GM18861 (cell line): ENCODE measurements at regions not wholly inside any gene's neighbourhood (a gene's known extent, or its start where the extent isn't known, plus 50 kb on each side); places are given as distances from the start of the nearest gene placed in this dataset.
"Not testable (repeated sequence)": the region's sequence is repeated elsewhere in the genome, so short reads cannot be mapped to it uniquely, and the experiment has no call there.

ENCODE experiments used
- ATAC-seq: cut with Tn5 transposase; IDR thresholded peaks from one replicate; pipeline ENCODE4 v1.9.1; 2021; ENCODE audit not compliant: unreplicated experiment

DNA sequence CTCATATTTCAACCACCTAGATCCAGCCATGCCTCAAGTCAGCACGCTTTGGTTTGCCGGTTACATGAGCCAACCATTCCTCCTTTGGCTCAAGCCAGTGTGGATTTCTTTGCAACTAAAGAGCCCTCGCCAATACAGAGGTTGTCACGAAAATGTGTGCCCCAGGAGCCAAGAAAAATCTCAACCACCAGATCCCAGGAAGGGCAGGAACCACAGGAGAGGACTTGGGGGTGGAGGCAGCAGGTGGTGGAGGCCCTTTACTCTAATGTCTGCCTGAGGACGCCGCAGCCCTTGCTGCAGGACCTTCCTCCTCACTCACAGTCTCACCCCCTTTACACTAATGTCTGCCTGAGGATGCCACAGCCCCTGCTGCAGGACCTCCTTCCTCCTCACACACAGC, 144.8 kb upstream of the PHACTR3 start:
- no peak for ATAC-seq

DNA sequence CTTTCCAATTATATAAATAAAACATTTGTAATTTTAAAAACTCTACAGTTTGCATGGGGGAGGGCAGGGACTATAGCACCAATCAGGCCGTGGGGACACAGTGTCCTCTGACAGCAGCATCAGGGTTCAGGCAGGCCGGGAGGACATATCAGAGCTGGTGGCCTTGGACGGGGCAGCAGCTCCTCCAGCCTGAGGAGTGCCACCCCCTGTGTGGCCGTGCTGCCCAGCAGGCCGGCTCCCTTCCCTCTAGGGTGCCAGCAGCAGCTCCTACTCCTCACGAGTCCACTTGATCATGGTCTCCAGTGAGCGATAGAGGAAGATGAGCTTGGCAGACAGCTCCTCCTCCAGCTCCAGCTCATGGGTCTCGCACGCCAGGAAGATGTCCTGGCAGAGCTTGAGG, 144.0 kb upstream of the PHACTR3 start:
- ATAC-seq = no peak

DNA sequence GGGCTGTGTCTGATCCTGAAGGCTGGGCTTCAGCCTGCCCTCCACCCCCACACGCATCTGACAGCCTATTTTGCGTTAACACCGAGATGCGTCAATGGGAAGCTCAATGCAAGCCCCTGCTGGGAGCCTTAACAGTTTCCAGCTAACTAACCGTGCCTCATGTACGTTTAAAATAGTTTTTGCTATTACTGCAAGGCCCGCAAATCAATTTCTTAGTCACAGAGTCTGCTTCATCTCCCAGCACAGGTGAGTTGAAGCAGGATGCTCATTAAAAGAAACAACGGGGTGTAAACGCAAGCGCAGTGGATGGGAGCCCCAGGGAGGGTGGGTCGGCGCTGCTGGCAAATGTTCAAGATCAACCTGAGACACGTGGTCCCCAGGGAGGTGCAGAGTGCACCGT, 142.8 kb upstream of the PHACTR3 start:
- no peak for ATAC-seq

DNA sequence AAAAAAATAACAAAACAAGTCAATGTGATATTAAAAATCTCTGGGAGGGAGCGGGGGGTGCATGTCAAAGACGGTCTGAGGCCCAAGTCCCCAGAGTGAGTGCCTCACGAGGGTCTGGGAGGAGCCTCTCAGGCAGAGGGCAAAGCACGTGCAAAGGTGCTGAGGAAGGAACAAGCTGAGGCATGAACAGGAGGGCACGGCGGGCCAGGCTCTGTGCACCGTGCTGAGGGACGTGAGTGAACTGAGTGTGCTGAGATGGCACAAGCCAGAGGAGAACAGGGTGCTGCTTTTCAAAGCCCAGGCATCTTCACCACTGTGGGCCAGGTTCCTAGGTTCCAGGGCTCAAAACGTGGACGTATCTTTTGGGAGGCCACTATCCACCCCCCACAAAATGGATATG, 142.1 kb upstream of the PHACTR3 start:
- no peak for ATAC-seq

DNA sequence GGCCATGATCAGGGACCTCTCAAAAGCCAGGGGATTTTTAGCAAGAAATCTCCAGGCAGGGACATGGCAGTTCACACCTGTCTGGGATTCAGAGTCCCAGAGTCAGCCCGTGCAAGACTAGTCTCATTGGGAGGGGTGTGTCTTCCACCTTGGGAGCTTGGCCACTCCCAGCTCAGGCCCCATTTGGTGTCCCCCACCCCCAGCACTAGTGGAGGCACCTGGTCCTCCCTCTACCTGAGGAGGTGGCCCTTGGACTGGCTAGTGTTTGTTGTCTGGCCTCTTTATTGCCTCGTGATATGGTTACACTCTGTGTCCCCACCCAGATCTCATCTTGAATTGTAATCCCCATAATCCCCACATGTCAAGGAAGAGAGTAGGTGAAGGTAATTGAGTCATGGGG, 140.8 kb upstream of the PHACTR3 start:
- no peak for ATAC-seq

DNA sequence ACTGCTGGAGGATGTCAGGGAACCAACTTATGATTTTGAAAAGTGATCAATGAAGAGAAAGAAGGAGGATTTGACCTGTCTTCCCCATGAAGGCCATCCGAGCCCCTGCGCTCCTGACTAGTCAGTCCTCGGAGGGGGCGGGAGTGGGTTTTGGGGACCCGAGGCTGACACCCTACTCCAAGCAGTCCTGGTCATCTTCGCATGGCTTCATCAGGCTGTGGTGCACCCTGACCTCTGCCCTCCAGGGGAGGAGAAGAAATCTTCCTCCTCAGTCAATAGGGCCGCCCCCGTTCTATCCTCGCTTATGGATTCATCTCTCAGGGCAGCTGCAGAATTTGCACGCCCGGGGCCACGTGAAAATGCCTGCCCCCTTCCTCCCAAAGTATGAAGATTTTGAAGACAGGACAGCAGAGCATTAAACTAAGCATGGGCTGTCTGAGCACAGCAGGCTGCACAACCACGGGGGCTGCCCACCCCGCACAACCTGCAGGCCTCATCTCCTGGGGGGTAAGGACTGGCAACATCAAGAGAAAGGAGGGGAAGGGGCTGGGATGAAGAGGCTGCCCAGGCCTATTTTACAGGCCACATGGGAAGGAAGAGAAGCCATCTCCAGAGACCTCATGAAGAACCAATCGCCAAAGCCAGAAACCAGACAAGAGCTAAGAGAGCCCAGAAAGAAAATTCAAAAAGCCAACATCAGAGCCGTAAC, 138.1 kb upstream of the PHACTR3 start:
- ATAC-seq = no peak

DNA sequence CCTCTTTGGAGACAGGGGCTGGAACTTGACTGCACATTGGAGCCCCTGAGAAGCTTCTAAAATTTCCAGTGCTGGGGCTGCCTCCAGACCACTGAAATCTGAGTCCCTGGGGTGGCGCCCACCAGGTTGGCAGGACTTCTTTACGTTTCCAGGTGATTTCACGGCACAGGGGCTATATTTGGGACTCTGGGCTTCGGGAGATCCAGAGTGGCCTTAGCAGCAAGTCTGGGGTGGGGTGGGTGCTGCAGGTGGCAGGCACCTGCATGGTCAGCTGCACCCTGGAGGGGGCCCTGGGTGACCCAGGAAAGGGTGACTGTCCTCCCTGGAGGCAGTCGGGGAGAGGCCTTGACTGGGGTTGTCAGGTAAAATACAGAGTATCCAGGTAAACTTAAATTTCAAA, 135.5 kb upstream of the PHACTR3 start:
- ATAC-seq = no peak

DNA sequence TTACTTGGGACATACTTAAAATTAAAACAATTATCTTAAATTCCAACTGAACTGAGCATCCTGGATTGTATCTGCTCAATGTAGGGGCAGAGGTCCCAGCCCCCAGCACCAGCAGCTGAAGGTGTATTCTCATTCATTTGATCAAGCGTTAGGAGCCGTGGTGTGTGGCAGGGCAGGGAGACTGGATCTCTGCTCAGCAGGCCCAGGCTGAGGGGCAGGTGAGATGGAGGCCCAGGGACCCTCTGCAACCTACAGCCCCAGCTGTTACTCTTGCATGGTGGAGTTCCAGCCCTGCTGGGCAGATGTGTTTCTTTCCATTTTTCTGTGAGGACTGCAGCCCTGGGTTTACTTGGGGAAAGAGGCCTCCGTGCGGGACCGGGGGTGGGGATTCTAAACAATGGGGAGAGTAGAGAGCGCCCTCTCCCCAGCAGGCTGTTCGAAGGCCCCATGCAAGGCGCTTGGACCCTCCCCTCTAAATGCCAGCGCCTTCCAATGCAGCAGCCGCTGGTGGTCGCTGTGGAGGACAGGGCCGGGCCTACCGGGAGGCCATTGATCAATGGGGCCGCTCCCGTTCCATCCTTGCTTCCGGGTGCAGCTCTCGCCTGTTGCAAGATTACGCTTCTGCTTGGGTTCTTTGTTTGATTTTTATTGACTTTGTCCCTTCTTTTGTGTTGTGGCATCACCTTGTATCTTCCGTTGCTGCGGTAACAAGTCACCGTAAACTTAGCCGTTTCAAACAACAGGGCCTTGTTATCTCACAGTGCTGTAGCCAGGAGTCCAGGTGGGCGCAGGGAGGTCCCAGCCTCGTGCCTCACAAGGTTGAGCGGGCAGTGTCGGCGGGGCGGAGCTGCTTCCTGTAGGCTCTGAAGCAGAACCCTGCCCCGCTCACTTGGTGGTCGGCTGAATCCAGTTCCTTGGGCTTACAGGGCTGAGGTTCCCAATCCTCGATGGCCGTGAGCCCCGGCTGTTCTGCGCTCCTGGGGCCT, 134.8 kb upstream of the PHACTR3 start:
- no peak for ATAC-seq

DNA sequence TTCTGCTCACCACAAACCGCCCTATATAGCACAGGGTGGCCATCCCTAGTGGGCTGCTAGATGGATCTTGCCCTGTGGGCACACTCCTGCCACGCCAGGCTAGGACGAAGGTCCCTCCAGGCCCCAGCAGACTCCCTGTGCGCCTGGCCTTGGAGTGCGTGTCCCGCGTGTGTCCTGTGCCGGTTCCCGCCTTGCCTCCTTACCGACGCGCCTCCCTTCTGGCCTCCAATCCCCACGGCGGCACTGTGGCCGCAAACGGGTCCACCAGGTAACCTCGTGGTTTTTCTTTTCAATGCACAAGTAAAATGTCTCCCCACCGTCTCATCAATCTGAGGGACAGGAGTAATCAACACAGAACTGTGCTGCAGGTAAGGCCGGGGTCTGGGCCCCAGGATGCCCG, 133.8 kb upstream of the PHACTR3 start:
- ATAC-seq = no peak

DNA sequence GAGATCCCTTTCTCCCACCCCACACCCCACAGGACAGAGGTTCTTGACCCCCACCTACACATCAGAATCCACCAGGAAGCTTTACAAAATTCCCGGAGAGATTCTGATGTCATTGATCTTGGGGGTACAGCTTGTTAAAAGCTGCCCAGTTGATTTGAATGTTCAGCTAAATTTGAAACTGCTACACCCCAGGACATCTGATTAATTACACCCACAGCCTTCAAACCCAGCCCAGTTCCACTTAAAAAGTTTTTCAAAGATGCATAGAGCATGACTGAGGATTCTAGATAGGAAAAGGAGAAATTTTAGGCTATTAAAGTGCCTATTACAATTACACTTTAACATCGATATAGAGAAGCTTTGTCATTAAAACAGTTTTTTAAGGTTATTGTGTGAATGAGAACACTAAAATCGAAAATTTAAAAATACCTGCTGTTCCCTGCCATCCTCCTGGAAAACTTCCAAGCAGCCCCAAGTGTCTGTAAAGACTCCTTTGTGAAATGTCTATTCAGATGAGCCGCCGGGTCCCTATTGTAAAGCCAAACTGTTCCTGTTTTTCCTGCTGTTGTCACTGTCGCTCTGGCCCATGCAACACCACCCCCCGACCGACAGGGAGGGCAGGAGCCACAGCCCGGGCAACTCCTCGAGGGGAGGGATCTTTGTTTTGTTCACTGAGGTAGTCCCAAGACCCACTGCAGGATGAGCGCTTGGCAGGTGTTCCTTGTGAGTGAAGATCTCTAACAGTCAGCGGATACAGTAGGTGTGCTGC, 132.5 kb upstream of the PHACTR3 start:
- ATAC-seq = no peak

DNA sequence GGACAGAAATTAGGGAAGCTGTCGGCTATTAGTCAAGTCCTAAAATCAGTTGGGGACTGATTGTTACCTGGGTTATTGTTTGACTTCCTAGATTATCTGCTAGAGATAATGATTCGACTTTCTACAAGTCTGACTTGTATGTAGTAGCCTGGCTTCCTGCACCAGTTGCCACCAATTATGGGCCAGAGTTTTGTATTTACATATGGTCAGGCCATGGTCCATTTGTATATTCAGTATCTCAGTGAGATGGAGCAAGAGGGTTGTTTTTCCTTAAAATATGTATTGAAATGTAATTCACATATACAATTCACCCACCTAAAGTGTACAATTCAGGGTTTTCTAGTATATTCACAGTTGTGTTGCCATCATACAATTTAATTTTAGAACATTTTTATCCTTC, 130.6 kb upstream of the PHACTR3 start:
- ATAC-seq = no peak

DNA sequence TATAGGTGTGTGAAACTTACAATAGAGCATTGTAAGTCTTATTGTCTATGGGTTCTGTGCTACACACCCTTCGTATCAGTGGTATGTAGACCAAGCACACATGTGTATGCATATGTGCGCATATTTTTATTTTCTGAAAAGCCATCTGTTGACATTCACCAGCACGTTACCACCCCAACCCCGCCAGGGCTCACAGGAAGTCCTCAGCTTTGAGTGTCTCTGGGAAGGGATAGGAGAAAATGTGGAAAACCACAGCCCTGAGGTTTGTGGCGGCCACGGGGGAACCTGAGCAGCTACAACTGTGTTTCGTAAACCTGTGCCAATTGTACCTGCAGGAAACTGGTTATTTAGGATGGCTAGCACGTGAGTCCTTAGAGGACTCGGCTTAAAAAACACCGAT, 123.3 kb upstream of the PHACTR3 start:
- no peak for ATAC-seq

DNA sequence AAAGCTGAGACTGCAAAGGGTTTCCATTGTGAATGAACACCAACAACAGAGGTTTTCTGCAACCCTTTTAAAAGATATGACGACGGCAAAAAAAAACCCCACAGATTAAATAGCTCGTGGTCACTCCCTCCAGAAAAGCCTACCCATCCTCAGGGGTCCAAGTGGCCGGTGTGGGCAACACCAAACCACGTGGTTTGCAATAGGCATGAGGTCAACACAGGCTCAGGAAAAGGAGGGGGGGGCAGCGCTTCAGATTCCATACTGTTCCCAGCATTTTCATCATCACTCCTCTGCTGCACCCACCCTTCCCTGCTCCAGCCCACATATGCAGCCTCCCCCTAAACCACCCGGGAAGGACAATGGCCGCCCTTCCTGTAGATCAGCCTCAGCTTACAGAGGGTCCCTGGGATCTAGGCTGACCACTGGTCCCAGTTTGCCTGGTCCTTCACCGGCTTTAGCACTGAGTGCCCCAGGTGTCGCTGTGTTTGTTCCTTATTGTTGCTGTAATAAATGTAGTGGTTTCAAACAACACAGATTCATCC, 122.8 kb upstream of the PHACTR3 start:
- no peak for ATAC-seq

DNA sequence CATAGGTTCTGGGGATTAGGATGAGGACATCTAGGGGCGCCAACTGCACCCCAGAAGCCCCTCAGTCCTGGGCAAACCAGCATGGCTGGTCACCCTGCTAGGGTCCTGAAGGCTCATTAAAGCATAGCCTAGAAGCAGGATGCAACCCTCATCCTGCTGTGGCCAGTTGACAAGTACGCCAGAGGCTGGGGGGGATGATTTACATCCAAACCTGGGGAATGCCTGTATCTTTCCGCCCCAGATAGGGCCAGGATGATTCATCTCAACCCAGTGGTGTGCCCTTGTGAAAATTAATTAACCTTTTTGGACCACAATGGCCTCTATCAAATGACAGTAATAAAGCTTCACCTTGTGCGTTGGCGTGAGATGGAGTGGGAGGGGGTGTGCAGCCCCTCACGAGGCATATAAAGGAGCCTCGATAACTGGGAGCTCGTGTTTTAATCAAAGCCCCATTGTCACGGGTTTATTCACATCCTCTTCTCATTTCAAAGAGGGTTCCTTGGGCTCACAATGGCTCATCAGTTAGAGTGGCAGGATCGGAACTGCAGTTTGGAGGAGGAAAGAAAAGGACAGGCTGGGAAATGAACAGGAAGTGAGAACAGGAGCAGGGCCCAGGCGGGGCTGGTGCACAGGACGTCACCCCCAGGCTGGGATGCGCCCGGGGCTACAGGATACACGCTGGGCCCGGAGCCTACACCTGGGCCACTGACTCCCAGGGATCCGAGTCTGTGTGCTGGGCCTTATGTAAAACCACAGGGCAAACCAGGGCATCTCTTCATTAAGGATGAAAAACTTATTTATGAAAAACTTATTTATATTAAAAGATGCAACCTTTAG, 121.8 kb upstream of the PHACTR3 start:
- no peak for ATAC-seq

DNA sequence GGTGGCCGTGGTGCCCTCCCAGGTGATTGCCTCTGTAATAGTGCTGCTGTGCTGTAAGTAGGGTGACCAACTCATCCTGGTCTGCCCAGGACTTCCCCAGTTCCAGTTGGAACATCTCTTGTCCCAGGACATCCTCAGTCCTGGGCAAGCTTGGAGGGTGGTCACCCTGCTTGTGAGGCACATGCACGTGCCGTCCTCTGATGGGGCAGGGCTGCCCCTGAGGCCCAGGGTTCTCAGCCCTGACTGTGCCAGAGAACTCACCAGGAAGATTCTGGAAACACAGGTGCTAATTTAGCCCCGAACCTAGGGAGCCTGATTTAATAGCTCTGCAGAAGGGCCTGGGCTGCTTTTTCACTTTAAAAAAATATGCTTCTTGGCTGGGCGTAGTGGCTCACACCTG, 120.9 kb upstream of the PHACTR3 start:
- ATAC-seq = no peak

DNA sequence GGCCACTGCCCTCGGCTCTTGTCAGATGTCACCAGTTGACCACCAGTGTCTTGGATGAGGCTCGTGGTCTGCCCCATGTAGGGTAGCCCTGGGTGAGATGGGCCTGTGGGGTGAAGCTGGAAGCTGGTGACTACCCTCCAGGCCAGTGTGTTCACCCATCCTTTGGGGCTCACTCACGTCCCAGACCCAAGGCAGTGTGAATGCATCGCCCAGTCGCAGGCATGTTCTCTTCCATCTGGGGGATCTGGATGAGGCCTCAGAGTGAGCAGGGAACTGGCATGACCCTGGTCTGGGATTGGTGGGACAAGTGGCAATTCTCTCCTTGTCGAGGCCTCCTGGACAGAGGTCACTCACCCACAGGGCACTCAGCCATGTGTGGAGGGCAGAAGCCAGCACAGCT, 120.1 kb upstream of the PHACTR3 start:
- ATAC-seq = no peak

DNA sequence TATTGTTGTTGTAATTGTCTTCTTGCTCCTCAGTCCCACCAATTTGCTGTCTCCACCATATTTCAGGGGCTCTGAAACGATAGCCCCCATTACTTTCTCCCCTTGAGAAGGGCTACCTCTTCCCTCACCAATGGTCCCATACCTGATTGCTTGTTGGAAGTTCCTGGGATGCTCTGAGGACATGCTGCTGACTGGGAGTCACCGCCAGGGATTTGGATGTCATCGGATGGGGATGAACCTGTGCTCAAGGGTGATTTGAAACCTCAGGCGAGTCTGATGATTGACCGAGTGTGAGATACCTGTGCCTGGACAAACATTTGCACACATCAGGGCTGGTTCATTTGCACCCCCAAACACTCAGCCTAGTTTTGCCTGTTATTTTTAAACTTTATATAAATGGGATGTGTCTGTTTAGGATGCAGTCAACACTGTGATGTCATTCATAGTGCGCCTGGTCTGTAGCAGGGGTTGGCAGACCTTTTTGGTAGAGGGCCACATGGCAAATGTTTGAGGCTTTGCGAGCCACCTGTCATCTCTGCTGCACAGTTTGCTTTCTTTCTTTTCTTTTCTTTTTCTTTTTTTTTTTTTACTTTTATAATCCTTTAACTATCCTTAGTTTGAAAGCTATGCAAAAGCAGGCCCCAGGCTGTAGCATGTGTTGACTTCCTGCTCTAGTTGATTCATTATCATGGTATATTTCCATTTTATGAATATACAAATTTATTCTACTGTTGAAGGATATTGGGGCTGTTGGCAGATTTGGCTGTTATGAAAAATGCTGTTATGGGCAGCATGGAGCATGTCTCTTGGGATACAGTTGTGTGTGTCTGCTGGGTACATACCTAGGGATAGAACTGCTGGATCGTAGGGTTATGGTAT, 118.5 kb upstream of the PHACTR3 start:
- ATAC-seq = no peak

DNA sequence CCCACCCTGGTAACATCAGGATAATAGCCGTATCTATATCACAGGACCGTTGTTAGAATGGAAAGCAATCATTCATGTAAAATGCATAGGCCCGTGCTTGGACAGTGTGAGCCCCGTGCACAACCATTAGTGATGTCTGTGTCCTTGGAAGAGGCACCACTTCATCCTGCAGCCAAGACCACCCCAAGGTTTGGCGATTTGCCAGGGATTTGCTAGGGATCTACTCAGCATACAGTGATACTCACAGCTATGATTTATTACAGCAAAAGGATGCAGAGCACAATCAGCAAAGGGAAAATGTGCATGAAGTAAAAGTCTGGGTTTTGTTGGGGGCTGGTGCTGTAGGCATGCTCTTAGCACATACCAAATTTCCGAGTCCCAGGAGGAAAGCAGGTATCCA, 115.9 kb upstream of the PHACTR3 start:
- ATAC-seq = not testable (repeated sequence)

DNA sequence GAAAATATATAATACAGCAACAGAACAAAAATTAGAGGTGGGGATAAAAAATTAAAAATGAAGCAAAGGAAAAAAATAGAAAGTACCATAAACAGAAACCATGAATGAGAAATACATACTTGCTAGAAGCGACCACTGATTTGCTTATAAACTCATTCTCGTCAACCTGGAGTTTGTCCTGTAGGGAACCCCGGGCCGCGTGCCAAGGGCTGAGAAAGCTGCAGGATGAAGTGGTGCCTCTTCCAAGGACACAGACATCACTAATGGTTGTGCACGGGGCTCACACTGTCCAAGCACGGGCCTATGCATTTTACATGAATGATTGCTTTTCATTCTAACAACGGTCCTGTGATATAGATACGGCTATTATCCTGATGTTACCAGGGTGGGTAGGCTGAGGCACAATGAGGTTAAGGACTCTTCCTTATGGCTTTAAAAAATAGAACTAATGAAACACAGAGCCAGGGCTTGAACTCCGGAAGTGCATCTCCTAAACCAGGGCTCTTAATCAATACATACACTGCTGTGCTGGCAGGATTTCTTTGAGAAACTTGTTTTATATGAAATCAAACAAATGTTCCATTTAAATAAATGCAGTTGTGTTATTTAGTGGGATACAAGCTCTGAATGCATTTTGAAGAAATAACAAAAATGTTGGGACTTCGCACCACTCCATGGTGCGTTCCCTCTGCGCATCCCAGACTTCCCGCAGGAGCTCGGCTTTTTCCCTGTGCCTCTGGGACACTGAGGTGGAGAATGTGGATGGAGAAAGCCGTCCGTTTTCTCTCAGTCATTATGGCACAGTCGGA, 113.9 kb upstream of the PHACTR3 start:
- ATAC-seq = not testable (repeated sequence)
